HG03103 (cell line): ENCODE measurements at regions not wholly inside any gene's neighbourhood (a gene's known extent, or its start where the extent isn't known, plus 50 kb on each side); places are given as distances from the start of the nearest gene placed in this dataset.

Experiments used
- ATAC-seq: cut with Tn5 transposase; IDR thresholded peaks from one replicate; pipeline ENCODE4 v1.9.1; 2021; ENCODE audit warnings: low read depth; ENCODE audit not compliant: unreplicated experiment

GRCh38 chr3:41011854-41012253 lies 187.5 kb upstream of the CTNNB1 start:
- ATAC-seq, result no peak

- ATAC-seq, result no peak
Measured at GRCh38 chr3:41018855-41019254, 180.4 kb upstream of the CTNNB1 start.

DNA sequence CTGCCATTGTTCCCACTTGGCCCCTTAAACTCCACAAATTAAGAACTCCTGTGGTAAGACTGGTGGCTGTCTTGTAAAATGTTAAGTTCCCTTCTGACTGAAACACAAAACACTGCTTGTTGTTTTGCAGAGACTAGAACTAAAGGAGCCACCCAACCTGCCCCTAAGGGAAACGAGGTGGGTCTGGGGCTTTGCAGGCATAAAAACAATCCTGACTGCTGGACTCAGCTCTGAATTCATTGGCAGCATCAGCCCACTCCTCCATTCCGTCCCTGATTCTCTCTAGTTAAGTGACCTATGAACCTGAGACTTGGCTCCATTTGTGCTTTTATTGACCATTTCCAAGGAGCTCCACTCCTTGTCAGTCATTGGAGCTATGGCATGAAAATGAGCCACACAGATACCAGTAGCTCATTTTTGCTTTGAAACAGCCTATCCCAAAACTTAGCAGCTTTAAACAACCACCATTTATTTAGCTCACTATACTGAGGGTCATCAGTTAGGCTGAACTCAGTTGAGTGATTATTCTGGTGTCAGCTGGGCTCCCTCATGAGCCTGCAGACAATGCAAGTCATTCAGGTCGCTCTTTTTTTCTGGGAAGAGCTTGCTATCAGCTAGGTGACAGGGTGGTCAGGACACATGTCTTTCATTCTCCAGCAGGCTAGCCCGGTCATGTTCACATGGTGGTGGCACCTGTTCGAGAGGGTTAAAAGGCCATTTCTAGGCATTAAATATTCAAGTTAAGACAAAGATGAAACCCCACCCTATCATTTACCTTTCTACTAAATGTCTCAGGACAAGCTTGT lies 175.1 kb upstream of the CTNNB1 start:
- ATAC-seq, result no peak

DNA sequence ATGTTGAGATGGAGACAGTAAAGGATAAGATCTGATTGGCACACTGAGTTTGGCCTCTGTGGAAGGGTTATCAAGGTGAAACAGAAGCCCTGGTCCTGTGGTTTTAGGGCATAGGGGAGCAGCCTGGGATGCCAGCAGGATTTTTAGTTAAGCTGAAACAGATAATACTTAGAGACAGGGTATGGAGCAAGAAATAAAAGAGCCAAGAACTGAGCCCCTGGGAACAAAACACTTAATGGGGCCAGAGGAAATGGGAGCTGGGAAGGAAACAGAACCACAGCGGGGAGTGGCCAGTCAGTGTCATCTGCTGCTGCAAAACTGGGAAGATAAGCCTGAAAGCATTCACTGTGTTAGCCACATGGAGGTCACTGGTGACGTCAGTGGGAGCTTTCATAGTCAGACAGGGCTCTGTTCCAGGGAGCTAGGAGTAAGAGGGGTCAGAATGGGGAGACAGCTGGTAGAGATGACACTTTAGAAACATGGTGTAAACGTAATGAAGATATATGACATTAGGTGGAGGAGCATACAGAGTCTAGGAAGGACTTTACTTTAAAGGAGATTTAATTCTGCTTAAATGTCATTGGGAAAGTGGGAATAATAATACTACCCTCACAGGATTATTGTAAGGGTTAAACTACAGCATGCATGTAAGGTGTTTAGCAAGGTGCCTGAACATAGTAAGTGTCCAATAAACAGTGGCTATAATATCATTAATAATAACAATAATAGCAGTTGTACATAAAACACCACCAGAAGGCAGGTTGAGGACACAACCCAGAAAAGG lies 172.7 kb upstream of the CTNNB1 start:
- ATAC-seq, result no peak

GRCh38 chr3:41029356-41029755 lies 169.9 kb upstream of the CTNNB1 start:
- no peak for ATAC-seq

DNA sequence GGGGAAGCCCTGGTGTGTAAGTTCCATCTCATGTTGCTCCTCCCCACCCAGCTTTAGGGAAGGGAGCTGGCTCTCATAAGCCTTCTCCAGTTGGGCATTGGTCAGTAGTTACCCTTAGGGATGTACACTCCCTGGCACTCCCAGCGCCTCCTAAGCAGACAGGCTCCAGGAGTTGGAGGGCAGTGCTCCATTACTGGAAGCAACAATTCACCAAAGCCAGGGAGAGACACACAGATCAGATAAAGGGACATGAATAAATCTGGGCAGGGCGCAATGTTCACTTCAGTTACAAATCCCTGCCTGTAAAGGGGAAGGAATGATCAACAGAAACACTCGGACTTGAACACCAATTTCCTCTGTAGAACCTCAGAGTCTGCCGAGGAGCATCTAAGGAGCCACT lies 169.1 kb upstream of the CTNNB1 start:
- ATAC-seq, result no peak

DNA sequence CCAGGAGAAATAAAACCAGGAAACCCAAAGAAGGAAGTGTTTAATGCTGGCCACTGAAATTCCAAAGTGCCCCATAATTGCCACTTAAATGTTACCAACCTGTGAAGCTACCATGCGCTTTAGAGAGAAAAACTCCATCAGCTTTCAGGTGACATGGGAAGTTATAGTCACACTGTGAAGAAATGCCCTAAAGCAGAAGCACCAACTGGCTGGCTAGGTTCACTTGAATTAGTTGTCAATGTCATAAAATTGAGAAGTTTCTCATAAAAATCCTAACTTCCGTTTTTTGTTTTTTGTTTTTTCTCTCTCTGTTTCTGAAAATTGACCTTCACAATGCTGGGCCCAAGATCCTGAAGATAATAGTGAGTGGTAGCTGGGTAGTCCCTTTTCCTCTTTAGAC lies 167.9 kb upstream of the CTNNB1 start:
- ATAC-seq, result no peak

DNA sequence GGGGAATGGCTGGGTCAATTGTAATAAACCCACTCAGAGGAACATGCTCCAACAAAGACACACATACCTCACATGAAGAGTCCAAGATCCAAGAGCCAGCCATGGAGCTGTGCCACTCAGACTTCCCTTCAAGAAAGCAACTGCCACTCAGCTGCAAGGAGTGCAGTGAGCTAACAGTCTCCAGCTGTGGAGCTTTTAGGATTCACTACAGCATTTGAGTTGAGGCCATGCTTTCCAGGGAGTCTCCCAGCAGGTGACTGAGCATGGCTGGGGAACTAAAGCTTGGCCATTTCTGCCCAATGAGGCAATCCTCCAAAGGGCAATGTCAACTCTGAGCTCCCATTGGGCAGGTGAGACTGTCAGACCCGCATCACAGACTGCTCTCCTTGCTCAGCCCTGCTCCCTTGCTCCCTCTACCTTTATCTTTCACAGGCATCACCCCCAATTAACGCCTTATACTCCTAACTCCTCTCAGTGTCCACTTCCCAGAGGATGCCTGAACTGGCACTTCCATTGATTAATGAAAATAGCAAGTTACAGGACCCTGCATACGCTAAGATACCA lies 165.3 kb upstream of the CTNNB1 start:
- ATAC-seq, result no peak

DNA sequence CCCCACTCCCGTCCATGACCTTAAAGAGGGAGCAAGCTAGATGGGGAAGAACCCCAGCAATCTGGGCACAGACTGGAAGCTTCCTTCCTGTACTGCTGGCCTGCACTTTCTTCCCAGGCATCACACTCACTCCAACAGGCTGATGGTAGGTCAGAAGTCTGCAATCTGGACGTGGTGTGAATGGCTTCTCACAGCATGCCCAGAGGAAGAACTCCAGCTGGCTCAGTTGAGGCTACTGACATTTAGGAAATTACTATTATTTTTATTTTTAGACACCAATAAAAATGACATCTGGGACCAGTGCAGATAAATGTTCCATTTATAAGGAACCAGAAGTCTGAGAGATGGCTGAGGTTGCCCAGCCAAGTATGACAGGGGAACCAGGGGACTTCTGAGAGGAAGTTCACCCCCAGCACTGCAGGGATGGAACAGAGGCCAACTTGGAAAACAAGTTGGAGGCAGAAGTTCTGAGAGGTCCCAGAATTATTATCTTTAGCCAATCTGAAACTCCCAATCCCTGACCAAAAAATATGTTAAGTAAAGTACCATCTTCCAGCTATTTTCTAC lies 163.8 kb upstream of the CTNNB1 start:
- no peak for ATAC-seq

DNA sequence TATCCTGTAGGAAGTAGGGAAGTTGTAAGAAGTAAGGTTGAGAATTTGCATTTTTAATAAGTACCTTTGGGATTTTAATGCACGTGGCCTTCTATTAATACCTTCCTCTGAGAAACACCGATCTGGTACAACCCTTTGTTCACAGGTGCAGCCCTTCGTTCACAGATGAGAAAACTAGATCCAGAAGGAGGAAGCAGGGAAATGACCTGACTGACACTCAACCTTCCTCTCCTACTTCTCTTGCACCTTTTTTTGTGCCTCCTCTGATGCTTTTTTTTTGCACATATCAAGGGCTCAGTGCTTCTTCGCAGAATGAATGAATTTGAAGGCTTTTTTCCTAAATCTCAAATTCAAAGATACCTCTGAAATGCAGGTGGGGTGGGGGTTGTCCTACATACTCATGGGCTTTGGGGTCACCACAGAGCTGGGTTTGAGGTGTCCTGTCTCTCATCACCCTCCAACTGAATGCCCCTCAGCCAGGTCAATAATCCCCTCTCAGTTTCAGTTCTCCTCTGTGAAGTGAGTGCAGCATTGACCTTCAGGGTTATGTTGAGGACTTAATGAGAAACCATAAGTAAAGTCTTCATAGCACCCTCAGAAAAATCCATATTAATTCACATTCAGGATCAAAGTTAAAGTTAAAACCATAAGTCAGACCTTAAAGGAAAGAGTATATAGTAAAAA lies 161.5 kb upstream of the CTNNB1 start:
- ATAC-seq, result no peak

GRCh38 chr3:41040256-41040655 lies 159.0 kb upstream of the CTNNB1 start:
- no peak for ATAC-seq

GRCh38 chr3:41041462-41041861 lies 157.8 kb upstream of the CTNNB1 start:
- ATAC-seq, result no peak

GRCh38 chr3:41041899-41042298 lies 157.4 kb upstream of the CTNNB1 start:
- ATAC-seq, result no peak

GRCh38 chr3:41044523-41044922 lies 154.8 kb upstream of the CTNNB1 start:
- ATAC-seq, result no peak

- ATAC-seq, result no peak
Measured at GRCh38 chr3:41045491-41045890, 153.8 kb upstream of the CTNNB1 start.

DNA sequence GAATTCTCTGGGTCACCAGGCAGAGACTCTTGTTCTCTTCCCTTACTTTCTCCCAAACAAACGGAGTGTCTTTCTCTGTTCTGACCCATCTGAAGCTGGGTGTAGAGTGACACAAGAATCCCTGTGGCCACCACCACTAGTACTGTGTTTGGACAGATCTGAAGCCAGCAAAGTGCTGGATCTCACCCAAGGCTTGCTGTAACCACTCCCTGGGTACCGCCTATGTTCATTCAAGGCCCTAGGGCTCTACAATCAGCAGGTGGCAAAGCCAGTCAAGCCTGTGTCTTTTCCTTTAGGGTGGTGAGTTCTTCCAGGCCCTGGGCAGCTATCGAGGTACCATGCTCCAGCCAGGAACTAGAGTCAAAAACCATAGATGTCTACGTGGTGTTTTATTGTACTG lies 149.2 kb upstream of the CTNNB1 start:
- no peak for ATAC-seq

DNA sequence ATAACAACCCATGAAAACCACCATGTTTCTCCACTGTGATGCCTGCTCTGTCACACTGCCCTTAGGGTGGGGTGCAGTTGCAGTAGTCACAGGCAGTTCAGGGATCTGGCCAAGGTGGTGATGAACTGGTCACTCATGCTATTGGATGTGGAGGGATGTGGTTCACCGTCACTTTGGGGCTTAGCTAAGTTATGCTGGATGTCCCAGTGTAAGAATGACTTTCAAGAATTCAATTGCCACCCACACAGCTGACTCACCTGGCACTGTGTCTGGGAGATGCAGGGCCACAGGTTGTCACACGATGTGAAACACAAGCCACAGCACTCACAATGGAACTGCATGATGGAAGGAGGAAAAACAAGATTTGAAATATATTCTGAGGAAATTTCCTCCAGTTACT lies 146.1 kb upstream of the CTNNB1 start:
- ATAC-seq, result no peak

DNA sequence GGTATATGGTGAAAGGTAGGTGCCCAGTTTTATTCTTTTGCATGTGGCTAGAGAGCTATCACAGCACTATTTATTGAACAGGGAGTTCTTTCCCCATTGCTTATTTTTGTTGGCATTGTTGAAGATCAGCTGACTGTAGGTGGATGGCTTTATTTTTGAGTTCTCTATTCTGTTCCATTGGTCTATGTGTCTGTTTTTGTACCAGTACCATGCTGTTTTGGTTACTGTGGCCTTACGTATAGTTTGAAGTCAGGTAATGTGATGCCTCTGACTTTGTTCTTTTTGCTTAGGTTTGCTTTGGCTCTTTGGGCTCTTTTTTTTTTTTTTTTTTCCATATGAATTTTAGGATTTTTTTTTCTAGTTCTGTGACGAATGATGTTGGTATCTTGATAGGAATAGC lies 139.2 kb upstream of the CTNNB1 start:
- ATAC-seq, result no peak

GRCh38 chr3:41064070-41064469 lies 135.2 kb upstream of the CTNNB1 start:
- ATAC-seq, result no peak

DNA sequence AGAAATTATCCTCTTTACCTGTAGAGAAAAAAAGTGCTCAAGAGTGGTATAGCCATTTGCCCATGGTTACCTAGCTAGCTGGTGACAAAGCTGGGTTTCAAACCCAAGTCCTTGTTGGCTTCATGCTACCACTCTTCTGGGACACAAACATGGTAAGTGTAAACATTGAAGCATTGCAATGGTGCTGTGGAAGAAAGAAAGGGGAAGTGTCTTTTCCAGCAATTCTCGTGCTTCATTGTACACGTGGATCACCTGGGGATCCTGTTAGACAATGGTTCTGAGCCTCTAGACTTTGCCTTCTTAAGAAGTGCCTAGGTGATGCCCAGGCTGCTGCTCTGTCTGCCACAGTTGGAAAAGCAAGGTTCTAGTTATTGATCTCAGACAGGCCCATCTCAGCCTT lies 134.8 kb upstream of the CTNNB1 start:
- ATAC-seq, result no peak

GRCh38 chr3:41065340-41065739 lies 134.0 kb upstream of the CTNNB1 start:
- ATAC-seq, result no peak
